HG02623 (cell line): ENCODE measurements at regions not wholly inside any gene's neighbourhood (a gene's known extent, or its start where the extent isn't known, plus 50 kb on each side); places are given as distances from the start of the nearest gene placed in this dataset.
"Not testable (repeated sequence)": the region's sequence is repeated elsewhere in the genome, so short reads cannot be mapped to it uniquely, and the experiment has no call there.

ENCODE experiments used
- ATAC-seq: cut with Tn5 transposase; IDR thresholded peaks from one replicate; pipeline ENCODE4 v1.9.1; 2021; ENCODE audit warnings: moderate library complexity; ENCODE audit not compliant: unreplicated experiment

DNA sequence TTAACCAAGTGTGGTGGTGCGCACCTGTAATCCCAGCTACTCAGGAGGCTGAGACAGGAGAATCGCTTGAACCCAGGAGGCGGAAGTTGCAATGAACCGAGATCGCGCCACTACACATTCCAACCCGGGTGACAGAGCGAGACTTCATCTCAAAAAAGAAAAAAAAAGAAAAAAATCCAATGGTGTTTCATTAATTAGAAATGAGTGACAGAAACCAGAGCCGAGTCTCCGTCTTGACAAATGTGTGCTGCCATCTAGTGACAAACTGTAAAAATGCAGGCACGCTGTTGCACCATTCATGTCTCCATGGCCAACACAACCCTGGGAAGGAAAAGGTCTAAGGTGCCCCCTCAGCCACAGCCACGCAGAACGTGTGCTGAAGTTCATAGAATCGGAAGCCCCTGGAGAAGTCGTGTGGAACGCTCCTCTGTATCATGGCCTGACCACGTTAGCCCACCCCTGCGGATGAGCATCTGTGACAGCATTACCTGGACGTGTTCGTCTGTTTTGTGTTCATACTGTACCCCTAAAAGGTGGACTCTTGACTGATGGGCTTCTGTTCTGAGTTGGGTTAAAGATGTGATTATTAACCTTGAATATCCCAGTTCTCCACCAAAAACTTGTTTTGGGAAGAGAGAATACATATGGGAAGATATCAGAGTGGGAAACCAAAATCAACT, 94.9 kb downstream of the LYZL2 start:
- no peak for ATAC-seq

DNA sequence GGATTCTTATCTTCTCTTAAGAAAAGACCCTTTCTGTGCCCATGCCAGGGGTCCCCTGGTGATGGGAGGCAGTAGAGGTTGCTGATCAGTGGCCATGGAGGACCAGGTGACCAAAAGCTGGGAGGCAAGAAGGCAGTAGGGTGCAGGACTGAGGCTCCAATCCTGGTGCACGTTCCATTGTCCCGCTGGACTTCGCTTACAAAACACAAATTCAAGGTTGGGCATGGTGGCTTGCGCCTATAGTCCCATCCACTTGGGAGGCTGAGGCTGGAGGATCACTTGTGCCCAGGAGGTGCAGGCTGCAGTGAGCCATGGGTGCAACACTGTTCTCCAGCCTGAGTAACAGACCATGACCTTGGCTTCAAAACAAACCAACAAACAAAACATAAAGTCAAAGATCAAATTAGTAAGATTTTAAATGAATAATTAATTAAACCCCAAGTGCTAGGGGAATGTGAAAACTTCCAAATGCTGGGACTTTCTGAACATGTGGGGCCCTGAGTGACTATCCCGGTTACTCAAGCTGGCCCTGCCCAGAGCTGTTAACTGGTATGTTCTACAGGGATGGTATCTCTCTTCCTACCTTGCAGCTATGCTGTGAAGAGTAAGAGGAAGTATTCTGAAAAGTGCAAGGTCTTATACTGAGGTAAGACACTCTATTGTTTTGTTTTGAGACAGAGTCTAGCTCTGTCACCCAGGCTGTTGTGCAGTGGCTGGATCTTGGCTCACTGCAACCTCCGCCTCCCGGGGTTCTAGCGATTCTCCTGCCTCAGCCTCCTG, 97.6 kb downstream of the LYZL2 start:
- no peak for ATAC-seq

DNA sequence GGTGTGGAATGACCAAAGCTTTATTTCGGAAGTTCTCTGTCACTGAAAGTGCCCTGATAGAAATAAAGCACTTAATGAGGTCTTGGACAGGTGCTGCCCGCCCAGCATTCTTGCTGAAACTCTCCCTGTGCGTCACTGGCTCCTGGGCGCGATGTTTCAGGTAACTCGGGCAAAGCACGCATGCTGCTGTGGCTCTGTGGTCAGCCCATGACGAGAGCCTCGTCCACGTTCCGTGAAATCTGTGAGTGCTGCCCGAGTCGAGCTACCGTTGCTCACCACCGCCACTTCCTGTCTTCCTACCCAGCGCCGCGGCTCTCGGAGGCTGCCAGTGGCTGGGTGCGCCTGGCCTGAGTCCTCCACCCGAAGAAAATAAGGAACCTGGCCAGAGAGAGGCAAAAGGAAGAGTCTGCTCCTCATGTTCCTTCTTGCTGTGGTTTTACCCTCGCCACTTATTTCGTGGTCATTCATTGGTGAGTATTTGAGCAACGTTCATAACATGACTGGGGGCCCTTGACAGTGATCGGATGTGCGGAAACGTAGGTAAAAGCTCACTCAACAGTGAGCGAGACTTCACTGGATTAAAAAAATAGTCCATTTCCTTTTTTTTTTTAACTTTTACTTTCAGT, 95.5 kb downstream of the MAP3K8 start:
- peak; percentile 75 for ATAC-seq

DNA sequence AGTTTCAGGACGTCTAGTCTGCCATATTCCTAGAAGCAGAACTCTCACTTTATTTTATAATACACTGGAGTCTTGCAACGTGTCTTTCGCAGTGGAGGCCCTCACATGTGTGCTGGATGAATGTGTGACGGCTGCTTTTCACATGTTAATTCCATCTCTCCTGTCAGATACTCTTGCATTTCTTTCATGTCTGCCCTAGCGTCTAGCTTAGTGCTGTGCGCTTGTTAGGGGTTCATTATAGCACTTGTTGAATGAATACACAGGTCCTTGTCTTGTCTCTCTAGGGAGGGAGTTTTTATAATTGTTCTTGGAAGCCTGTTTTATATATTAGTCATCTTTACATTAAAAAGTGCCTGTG, 94.4 kb downstream of the MAP3K8 start:
- ATAC-seq: no peak

DNA sequence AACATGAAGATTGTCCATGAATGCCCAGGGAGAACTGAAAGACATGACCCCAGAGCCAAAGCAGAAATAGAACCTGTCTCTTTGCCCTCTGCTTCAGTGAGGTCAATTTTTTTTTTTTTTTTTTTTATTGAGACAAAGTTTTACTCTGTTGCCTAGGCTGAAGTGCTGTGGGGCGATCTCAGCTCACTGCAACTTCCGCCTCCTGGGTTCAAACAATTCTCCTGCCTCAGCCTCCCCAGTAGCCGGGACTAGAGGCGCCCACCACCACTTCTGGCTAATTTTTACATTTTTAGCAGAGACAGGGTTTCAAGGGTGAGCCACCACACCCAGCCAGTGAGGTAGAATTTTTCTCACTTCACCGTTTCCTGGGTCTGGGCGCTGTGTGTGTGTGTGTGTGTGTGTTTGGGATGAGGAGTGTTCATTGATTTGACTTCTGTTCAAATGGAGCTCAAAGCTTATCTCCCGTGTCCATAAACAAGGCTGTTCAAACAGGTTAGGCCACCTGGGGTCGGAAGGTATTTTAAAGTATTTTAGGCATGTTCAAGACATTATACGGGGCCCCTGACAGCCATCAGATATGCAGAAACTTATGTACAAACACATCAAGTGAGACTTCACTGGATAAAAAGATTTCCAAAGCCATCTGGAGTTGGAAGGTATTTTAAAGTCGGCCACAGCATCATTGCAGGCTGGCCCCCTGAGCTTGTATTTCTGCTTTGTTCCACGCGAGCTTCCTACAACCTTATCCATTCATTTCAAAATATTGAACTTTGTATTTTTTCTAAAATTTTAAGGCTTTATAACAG, 93.8 kb downstream of the MAP3K8 start:
- ATAC-seq: no peak

DNA sequence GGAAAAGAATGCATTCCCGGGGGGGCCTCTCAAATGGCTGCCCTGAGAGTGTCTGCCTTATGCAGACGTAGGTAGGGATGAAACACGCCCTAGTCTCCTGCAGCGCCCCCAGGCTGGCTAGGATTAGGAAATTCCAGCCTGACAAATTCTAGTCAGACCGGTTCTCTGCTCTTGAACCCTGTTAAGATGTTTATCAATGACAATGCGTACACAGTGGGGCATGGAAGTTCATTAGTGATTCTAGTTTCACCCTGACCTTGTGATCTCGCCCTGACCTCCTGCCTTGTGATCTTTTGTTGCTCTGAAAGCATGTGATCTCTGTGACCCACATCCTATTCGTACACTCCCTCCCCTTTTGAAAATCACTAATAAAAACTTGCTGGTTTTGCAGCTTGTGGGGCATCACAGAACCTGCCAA, 88.7 kb downstream of the MAP3K8 start:
- ATAC-seq: not testable (repeated sequence)

DNA sequence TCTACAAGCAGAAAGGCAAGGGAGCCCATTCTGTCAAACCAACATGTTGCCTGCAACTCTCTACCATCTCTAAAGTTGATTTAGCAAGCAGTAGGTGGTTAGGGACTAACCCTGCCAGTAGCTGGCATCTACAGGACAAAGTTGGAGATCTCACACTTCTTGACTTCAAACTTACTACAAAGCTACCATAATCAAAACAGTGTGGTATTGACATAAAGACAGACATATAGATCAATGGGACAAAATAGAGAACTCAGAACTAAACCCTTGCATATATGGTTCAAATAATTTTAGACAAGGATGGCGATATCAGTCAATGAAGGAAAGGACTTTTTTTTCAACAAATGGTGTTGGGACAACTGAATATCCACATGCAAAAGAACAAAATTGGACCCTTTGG, 84.9 kb downstream of the MAP3K8 start:
- no peak for ATAC-seq
